NCI-H187 treated with DMSO at 0.1 percent for 48 hours (cell line): ENCODE measurements at regions not wholly inside any gene's neighbourhood (a gene's known extent, or its start where the extent isn't known, plus 50 kb on each side); places are given as distances from the start of the nearest gene placed in this dataset.
"Not testable (repeated sequence)": the region's sequence is repeated elsewhere in the genome, so short reads cannot be mapped to it uniquely, and the experiment has no call there.

Experiments
- DNase-seq: peaks from one replicate; lab custom pipeline; 2025; lab: John Stamatoyannopoulos, UW

DNA sequence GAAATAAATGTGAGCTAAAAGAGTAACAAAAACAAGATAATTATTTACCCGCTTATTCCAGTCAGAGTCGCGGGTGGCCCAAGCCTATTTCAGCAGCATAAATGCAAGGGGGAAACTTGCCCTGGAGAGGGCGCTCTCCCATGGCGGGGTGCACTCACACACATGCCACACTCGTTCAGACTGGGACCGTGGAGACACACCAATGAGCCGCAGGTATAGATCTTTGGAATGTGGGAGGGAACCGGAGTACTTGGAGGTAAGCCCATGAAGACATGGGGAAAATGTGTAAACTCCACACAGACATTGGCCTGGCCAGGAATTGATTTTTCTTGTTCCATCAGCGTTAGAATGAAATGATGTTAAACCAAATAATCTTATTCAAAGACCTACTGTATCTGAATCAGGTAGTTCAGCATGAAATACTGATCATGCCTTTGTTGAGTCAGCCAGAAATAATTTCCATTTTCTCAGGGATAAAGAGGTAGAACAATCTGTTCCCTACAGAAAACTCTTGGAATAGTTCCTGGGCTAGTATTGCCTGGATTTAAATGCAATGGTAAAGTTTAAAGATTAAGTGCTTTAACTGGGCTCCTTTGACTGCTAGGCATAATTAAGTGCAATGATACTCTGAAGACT, 191.5 kb downstream of the MCHR2 start:
- DNase-seq: no peak

DNA sequence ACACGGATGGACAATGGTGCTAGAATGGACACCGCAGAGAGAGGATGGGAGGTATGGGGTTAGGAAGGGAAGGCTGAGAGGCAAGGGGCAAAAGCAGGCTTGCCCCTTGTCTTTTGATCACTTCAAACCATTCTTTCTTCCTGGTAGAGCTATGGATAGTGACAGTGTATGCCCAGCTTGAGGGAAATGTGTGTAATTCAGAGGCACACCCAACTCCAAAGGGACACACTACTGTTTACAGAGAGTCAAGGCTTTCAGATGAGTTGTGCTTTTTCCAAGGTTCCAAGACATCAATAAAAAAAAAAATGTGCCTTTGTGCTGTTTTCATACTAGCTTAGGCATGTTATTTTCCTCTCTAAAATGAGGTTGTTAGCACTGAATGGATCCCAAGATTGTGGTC, 185.0 kb downstream of the MCHR2 start:
- no peak for DNase-seq

DNA sequence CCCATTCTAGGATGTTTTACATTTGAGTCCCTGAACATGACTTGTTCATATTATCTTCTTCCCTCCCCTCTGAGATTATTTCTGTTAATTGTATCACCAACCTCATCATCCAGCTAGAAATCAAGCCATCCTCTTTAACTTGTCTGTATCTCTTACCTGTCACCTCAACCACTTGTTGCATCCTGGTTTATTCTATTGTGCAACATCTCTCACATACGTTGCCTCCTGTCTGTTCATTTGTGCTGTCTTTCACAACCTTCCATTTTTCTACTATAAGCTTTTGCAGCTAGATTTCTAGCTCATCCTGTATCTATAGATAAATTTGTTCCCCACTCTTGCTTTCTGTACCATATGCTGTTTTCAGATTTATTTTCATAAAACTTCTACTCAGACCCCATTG, 183.7 kb downstream of the MCHR2 start:
- DNase-seq: no peak

DNA sequence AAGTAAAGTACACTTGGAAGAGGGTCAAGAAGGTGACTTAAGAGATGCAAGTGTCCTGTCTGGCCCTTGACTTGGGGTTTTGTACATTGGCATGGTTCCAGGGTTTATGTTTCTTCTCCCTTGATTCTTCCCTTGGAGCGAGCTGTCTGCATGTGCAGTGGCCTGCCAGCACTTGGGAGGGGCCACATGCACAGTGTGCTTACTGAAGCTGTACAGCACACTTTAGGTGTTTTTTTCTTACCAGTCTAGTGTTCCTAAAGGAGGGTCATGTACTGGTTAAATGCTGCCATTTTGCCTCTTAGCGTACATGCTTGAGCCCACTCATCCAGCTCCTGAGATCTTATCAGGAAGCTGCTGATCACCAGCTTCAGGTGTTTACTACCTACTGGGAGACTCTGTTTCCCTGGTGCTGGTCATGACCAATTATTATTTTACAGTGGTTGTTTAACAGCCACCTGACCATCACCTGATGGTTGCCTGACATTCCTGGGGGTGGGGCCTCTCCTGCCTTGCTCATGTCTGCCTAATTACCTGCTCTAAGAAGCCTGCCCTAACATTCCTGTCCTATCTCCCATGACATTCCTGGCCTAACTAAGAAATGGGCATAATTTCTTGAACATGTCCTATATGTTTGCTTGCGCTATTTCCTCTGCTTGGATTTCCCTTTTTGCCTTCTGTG, 182.9 kb downstream of the MCHR2 start:
- DNase-seq: no peak

DNA sequence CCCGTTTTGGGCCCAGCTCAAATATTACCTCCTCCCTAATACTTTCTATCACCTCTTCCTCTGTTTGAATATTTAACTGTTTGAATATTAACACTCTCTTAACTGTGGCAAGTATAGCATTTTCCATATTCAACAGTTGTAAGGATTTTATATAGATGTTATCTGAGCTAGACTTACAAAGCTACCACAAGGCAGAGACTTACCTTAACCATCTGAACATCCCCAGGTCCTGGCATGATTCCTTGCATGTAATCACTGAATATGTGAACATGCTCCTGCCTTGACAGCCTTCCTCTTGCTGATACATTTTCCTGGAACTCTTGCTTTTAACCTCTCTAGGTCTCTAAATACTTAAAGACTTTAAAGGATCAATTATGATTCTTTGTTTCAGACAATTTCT, 182.4 kb downstream of the MCHR2 start:
- no peak for DNase-seq

DNA sequence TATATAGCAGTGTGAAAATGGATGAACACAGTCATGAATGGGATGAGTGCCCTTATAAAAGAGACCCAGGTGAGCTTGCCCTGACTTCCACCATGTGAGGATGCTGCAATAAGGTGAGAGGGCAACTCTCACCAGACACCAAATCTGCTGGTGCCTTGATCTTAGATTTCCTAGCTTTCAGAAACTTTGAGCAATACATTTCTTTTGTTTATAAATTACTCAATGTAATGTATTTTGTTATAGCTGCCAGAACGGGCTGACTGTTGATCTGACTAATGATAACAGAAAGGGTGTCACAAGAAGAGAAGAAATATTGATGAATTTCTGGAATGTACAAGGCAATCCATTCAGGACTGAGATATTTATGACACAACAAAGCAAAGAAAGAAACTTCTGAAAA, 180.5 kb downstream of the MCHR2 start:
- no peak for DNase-seq

DNA sequence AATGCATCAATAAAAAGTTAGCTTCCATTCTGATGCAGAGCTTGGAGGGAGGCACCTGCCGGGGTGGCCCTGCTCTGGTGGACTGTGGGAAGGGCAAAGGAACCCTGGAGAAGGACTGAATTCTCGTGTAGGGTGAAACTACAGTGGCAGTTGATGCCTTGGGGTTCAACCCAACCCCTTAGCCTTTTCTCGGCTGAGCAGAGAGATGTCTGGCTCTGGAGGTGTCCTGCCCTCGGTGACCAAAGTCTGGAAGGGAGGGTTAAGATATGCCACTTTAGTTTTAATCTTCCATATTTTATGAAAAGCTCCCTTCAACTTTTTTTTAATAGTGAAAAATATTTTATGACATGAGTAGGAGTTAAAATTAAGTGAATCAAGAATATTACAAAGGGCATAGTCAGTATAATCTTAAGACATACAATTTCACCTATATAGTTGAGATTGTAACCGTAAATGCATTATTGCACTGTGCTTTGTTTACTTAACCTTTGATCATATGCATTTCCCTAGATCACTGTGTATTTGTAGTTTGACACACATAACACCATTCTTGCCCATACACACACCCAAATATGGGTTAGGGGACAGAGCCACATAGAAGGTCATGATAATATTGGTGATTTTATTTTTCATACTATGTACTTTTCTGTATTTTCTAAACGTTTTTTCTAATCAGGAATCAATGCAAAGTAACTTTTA, 179.6 kb downstream of the MCHR2 start:
- DNase-seq: no peak

DNA sequence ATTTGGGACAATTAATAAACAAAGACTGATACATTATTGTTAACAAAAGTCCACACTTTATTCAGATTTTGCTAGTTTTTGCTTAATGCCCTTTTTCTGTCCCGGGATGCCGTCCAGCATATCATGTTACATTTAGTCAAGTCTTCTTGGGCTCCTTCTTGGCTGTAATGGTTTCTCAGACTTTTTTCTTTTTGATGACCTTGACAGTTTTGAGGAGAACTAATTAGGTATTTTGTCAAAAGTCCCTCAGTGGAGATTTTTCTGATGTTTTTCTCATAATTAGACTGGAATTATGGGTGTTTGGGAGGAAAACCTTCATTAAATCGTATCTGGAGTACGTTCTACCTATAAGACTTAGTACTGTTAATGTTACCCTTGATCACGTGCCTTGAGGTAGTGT, 177.2 kb downstream of the MCHR2 start:
- DNase-seq: no peak

DNA sequence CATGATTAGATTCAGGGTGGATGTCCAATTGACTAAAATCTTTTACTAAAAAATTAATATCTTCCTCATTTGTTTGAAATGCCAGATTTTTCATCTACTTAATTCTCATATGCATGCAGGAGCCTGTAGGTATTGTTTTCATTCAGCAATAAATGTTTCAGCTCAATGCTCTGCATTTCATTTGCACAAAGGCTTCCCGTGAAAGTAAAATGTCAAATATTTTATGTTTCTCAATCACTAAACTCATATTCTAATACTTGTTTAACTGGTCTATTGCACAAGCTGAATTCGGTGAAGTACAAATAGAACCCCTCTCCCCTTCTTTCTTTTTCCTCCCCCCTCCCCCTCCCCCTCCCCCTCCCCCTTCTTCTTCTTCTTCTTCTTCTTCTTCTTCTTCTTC, 175.9 kb downstream of the MCHR2 start:
- DNase-seq: no peak

DNA sequence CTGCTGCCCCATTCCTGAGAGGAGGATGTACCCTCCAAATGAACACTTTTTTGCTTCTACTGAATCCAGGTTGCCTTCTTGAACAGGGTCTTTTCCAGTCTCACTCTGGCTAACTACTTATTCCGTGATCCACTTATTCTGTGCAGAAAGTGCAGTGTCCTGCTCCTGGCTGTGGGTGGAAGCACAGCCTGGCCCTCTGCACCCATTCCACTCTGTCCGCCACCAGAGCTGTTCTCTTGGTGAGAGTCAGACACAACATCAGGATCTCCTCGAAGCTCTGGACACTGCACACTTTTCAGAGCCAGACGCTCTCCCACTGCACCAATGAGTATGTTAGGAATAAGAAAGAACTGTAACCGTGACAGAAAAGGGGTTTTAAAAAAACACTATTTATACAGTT, 174.2 kb downstream of the MCHR2 start:
- no peak for DNase-seq

DNA sequence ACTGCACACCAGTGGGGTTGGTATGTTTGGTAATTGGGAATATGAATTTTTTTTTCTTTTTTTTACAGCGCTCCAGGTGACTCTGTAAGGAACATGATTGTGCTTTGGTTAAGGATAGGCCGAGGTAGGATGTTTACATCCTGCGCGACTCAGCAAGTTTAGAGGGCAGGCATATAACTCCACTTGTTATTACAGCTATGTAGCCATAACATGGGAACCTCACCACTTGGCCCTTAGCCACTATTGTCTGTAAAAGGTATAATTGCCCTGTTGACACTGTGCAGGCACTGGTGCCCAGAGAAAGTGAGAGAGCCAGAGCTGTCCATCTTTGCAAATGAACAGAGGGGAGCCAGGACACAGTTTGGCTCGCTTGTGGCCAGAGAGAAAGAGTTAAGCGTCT, 172.9 kb downstream of the MCHR2 start:
- no peak for DNase-seq

DNA sequence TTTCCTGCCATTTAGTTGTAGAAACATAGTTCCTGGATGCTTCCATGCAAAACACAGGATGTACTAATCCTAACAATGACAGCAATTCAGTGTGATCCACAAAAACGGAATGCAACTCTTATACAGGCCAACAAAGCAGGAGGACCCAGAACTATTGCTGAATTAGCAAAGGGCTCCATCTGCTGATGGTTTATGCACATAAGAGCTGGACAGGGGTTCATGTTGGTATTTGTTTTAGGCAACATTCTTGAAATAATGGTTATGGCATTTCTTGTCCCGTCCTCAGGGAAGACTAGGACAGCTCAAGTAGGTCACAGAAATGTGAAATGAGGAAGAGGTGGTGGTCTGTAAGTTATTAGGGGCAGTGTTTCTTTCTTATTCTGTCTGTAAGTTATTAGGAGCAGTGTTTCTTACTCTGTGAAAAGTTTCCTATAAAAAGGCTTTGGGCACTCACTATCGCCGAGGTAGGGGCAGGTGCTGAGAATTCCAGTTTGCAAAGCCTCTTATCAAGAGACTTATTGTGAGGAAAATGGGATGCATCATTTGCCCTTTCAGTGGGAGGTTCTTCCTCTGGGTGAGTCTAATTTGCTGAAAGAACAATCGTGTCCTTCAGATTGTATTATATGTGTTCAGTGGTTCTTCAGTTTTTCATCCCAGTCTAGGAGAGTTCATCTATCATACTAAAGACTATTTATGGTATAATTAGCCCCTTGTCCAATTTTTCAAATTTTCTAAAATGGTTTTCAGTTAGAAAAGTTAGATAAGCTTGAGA, 171.1 kb downstream of the MCHR2 start:
- DNase-seq: peak; percentile 31

DNA sequence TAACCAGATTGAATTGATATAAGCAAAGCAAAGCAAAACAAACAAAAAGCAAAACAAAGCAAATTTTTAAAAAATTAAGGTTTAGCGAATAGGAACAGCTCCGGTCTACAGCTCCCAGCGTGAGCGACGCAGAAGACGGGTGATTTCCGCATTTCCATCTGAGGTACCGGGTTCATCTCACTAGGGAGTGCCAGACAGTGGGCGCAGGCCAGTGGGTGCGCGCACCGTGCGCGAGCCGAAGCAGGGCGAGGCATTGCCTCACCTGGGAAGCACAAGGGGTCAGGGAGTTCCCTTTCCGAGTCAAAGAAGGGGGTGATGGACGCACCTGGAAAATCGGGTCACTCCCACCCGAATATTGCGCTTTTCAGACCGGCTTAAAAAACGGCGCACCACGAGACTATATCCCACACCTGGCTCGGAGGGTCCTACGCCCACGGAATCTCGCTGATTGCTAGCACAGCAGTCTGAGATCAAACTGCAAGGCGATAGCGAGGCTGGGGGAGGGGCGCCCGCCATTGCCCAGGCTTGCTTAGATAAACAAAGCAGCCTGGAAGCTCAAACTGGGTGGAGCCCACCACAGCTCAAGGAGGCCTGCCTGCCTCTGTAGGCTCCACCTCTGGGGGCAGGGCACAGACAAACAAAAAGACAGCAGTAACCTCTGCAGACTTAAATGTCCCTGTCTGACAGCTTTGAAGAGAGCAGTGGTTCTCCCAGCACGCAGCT, 170.3 kb downstream of the MCHR2 start:
- not testable (repeated sequence) for DNase-seq

DNA sequence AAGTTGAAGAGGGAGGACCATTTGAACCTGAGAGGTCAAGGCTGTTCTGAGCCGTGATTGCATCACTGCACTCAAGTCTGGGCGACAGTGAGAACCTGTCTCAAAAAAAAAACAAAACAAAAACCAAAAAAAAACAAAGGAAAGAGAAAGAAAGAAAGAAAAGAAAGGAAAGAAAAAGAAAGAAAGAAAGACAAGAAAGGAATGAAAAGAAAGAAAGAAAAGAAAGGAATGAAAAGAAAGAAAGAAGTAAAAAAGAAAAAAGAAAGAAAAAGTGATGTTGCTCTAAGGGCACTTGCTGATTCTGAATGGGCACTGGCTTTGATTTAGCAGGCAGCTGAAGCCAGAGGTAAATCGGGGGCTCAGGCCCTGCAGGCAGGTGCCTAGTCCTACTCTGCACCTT, 161.0 kb downstream of the MCHR2 start:
- DNase-seq: no peak

DNA sequence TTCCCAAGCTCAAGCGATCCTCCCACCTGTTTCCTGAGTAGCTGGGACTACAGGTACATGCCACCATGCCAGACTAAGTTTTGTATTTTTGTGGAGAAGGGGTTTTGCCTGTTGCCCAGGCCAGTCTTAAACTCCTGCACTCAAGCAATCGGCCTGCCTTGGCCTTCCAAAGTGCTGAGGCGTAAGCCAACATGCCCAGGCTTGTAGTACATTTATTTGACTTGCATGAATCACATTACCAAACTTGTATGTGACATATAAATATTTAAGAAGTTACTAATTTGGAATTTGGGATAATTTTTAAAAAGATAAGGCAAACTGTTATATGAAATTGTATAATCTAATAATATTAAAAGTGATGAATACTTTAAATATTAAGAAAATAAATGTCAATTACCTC, 157.6 kb downstream of the MCHR2 start:
- DNase-seq: no peak

DNA sequence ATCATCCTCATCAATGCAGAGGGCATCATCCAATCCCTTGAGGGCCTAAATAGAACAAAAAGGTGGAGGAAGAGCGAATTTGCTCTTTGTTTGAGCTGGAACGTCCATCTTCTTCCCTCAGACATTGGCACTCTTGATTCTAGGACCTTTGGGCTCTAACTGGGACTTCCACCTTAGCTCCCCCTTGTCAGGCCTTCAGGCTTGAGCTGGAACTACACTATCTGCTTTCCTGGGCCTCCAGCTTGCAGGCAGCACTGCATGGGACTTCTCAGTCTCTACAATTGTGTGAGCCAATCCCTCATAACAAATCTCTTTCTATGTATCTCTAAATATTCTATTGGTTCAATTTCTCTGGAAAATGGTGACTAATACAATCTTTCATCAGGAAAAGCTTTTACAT, 155.4 kb downstream of the MCHR2 start:
- no peak for DNase-seq

DNA sequence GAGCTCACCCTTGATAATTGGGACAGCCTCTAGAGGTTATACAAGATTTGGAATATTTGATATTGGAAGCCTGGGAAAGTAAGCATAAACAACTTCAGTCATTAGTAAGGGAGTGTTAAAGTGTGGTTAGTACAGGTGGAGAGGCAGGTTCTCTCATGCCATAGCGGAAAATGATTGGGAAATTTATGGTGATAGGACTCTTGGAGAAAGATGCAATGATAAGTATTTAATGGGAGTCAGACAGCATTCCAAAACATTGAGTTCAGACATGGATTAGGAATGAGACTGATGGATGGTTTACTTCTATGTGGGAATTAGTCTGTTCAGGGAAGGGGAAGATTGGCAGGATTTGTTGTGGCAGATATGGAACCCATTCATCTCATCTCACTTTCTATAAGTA, 152.7 kb downstream of the MCHR2 start:
- DNase-seq: no peak

DNA sequence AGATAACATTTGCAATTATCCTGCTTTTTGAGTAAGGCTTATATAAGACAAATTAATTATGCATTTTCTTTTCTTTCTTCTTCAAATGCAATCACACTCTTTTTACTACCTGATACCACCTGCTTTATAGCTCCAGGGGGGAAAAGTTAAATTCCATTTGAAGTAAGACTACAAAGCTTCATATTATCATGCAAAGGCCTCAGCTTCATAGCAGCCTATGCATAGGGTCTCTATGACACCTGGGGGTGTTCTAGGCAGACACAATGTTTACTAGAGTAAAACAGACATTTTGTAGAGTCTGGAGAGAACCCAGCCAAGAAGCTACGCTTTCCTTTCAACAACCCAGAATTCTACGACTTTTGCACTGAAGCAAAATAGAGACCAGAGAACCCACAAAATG, 148.0 kb downstream of the MCHR2 start:
- no peak for DNase-seq

DNA sequence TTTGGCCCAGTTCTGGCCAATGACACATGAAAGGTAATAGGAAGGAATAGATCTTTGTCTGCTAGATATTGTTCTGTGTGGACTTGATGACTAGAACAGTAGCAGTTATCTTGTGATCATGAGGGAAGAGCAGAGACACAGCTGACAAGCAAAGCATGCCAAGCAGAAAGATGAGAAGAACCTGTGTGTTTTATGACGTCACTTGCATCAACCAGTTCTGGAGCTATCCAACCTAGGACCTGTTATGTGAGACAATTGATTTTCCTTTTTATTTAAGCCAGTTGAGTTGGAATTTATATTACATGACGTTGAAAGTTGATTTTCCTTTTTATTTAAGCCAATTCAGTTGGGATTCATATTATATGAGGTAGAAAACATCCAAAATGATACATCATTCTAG, 143.2 kb downstream of the MCHR2 start:
- no peak for DNase-seq

DNA sequence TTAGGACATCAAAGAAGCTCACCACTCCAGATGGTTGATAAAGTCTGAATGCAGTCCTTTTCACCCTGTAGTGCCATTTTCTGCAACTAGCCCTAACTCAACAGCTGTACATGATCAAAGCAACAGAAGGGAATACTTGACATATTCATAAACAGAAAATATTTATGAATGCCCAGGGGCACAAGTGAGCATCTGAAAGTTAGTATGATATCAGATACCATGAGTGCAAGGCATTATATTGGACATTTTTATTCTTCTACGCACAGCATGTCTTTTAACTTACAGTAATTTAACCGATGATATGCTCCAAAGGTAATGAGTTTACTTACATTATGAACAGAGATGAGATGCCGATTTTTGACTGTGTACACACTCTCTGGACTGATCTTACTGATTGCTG, 142.0 kb downstream of the MCHR2 start:
- no peak for DNase-seq

DNA sequence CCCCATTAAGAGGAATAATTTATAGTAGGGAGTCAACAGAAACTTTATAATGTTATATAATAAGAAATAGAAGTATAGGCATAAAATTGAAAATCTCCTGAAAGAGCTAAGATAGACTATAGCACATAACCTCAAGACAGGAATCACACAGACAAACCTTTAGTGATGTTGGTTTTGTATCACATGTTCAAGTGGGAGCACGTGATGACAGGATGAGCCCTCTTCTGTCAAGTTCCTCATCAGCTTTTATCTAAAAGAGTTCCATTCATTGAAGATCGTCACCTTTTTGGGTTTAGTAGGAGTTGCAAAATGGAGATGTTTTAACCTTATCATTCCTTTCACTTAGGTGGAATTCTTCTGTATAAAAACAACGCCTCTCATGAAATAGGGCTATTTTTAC, 127.0 kb downstream of the MCHR2 start:
- DNase-seq: no peak

DNA sequence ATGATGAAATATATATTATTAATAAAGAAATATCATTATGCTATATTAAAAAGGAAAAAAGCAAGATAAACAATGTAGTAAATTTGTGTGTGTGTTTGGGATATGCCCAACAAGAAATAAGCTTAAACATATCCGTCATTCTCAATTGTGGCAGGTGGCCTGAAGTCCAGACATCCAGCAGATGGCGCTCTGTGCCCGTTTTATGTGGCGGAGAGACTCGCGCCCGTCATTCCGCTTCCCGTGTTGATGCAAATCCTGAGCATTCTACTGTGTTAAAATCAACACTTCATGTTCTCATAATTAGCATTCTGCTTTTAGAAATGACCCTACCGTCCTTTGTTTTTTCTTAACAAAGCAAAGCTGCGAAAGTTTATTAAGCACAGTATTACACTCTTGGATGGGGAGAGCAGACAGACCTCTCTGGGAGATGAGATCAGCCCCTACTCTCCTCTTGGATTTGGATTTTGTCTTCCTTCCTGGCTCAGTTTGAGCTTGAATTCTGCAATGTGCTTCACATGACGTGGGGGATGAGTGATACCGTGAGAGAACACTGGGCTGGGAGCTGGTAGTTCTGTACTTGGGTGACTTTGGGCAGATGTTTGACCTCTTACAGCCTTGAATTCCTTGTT, 125.8 kb downstream of the MCHR2 start:
- peak; percentile 35 for DNase-seq
